GM12891 (cell line): ENCODE measurements at regions not wholly inside any gene's neighbourhood (a gene's known extent, or its start where the extent isn't known, plus 50 kb on each side); places are given as distances from the start of the nearest gene placed in this dataset.

Experiments used
- POLR2A ChIP-seq: IDR thresholded peaks from 2 replicates; pipeline ENCODE4 v1.6.1; 2011; ENCODE audit warnings: low read depth, low read length, control low read depth
- POLR2AphosphoS5 ChIP-seq: IDR thresholded peaks from 2 replicates; pipeline ENCODE4 v1.6.1; 2011; ENCODE audit warnings: low read depth, low read length, control low read depth
- SPI1 ChIP-seq: IDR thresholded peaks from 2 replicates; pipeline ENCODE4 v1.6.1; 2011; ENCODE audit warnings: low read depth, low read length, control low read depth
- TAF1 ChIP-seq: IDR thresholded peaks from 2 replicates; pipeline ENCODE4 v1.6.1; 2011; ENCODE audit warnings: low read depth, low read length, control low read depth

GRCh38 chr13:22128441-22129408, 457.9 kb downstream of the FGF9 start:
- TF ChIP-seq POLR2AphosphoS5: no peak
- no peak for TF ChIP-seq SPI1
- no peak for TF ChIP-seq TAF1
- TF ChIP-seq POLR2A: no peak
